Ovary (tissue), 3 donors: ENCODE measurements at regions not wholly inside any gene's neighbourhood (a gene's known extent, or its start where the extent isn't known, plus 50 kb on each side); places are given as distances from the start of the nearest gene placed in this dataset.

Source experiments
- EP300 ChIP-seq: sonication (generic); formaldehyde crosslinking; IDR thresholded peaks from one replicate; pipeline ENCODE4 v1.6.1; 2017; ENCODE audit warnings: antibody characterized with exemption
- POLR2A ChIP-seq: fragments of 450-650 bp; IDR thresholded peaks from one replicate; pipeline ENCODE4 v1.6.1; 2017; ENCODE audit warnings: antibody characterized with exemption, mild to moderate bottlenecking, moderate library complexity
- TF ChIP-seq, protein P1 (sequence below), 3 donors: fragments of 450-650 bp in 2 of 3; fragments of 200-600 bp in 1 of 3; IDR thresholded peaks; one replicate each; pipeline versions ENCODE4 v1.5.1 to v1.8.0; 2016 to 2022; ENCODE audit warnings: antibody characterized with exemption in 3 of 3, mild to moderate bottlenecking in 1 of 3
- donor health status: DM: no; HTN: no; CAD: no.

DNA sequence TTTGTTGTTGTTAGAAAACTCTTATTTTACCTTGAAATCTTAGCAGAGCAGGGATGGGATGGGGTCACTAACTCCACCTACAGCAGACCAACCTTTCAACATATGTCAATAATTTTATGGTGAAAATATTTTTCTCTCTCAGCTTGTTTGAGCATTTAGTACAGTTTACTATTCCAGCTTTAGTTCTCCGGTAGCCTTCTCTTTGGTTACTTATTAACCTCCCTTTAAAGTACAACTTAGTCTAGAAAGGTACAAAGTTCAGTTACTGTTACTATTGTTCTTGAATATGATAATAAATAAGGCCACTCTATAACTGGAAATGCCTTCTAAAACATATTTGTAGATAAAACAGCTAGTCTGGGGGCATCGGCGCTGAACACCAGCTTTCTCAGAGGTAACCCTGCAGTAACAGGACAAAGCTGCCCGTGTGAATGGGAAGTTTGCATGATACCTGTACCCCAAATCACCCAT, 233.3 kb downstream of the PCSK1 start:
- TF ChIP-seq, protein P1, sequence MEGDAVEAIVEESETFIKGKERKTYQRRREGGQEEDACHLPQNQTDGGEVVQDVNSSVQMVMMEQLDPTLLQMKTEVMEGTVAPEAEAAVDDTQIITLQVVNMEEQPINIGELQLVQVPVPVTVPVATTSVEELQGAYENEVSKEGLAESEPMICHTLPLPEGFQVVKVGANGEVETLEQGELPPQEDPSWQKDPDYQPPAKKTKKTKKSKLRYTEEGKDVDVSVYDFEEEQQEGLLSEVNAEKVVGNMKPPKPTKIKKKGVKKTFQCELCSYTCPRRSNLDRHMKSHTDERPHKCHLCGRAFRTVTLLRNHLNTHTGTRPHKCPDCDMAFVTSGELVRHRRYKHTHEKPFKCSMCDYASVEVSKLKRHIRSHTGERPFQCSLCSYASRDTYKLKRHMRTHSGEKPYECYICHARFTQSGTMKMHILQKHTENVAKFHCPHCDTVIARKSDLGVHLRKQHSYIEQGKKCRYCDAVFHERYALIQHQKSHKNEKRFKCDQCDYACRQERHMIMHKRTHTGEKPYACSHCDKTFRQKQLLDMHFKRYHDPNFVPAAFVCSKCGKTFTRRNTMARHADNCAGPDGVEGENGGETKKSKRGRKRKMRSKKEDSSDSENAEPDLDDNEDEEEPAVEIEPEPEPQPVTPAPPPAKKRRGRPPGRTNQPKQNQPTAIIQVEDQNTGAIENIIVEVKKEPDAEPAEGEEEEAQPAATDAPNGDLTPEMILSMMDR (IDR thresholded peaks at IDR 0.05) = no peak
- no peak for TF ChIP-seq POLR2A
- no peak for TF ChIP-seq EP300
